GM18498 (cell line): ENCODE measurements at regions not wholly inside any gene's neighbourhood (a gene's known extent, or its start where the extent isn't known, plus 50 kb on each side); places are given as distances from the start of the nearest gene placed in this dataset.

Source experiments
- ATAC-seq: cut with Tn5 transposase; IDR thresholded peaks from one replicate; pipeline ENCODE4 v1.9.1; 2021; ENCODE audit warnings: mild to moderate bottlenecking, moderate library complexity; ENCODE audit not compliant: unreplicated experiment

DNA sequence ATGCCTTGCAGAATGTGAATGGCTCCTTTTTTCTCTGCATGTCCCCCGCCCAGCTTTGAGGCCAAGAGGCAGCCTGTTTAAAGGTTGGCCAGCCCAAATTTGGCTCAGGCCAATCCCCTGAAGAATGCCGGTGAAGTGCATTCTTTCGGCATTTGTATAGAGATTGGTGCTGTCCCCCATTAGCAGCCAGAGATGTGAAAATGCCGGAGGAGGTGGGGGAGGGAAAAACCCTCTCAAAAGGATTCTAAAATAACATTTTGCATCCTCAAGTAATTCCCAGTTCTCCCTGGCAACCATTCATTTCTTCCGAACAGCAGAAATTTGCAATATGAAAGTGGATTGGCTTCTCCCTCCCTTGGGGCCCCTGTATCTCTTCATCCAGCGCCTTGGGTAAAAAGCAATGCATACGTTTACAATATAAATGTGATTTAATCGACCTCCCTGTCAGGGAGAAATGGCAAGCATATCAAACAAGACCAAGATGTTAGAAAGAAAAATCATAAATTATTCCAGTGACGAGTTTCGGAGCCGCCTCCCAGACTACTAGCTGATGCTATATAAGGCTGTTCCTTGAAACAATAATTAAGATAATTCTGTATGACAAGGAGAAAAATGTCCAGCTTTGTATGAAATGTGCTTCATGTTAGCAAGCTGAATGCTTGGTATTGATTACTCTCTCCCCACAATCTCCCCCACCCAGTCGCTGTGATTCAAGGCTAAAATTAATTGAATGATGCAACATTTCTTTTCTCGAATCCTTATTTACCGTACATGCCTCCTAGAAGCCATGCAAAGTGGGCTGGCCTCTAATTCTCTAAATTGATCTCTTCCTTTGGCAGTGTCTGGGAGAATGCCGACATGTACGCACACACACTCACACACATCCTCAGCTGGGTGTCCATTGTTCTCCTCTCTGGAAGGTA is 323.7 kb downstream of the RPS24 start:
- no peak for ATAC-seq

DNA sequence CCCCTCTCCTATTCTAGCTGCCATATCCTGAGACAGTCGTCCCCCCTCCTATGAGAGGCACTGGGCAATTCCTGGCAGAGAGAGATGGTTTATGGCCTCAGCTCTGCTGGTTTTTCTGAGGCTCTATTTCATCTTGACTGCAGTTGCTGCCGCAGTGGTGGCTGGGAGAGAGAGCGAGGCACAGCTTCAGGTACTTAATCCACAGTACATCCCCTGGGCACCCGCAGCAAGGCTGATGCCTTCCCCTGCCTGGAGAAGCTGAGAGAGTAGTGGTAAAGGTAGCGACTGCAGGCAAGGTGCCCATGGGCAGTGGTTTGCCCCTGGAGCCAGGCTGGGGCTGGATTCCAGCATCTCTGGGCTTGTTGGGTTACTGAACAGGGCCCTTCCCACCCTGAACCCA is 324.7 kb downstream of the RPS24 start:
- no peak for ATAC-seq

DNA sequence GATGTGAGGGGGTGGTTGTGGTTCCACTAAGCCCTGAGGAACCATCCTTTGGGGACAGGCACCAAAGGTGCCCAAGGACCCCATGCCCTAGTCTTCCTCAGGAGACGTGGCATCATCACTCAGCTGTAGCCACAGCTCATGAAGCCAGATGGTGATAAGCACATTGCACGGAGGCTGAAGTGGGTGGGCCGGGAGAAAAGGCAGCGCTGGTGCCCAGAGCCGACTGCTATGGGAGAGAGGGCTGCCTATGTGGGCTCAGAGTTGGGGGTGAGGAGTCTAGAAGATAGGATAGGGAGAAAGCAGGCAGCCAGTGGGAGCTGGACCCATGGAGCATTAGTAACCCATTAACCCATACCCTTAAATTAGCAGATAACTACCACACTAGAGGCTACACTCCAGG is 325.3 kb downstream of the RPS24 start:
- ATAC-seq: no peak

DNA sequence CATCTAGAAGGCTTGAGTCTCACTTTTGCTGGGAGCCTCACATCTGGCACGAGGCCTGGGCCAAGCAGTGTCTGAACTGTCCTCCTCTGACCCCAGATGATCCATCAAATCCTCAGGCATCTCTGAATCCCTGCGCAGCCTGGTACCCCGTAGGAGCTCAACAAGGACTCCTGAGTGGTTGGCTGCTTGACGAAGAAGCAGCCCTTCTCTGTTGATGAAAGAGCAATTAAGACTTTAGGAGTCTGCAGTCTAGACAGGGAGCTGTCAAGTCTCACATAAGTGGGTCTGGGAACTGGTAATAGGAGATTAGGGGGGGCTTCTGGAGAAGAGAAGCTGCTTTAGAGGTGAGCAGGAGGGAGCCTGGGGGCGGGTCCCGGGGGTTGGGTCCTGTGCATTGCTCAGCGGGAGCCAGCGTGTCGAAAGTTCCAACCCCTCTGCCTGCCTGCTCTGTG is 326.0 kb downstream of the RPS24 start:
- ATAC-seq: no peak

DNA sequence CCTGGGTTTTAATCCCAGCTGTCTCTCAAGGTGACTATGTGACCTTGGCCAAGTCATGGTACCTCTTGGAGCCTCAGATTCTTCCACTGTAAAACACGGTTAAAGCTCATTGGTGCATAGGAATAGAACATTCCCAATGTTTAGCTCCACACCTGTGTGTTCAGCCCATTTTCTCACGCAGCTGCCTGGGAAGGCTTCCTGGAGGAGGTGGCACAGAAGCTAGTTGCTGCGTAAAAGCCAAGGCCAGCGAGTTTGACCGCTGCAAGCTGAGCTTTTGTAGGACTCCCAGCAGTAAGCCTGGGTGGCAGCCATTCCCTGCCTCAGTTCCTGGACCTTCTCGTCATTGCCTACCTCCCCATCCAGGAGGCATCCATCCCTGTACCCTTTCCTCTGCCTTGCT is 326.6 kb downstream of the RPS24 start:
- ATAC-seq: no peak

DNA sequence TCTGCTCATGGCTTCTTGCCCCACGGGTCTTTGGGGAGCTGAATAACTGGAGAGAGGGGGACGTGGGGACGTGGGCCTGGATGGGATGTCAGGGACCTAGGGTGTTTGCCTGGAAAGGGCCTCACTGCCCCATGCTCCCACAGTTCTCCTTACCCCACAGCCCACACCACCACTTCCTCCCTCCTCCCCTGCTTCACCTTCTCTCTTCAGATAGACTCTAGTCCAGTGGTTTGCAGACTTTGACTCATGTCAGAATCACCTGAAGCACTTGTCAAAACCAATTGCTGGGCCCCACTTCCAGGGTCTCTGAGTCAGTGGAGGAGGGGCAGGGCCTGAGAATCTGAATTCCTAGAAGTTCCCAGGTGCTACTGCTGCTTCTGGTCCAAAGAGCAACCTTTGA is 327.4 kb downstream of the RPS24 start:
- no peak for ATAC-seq

DNA sequence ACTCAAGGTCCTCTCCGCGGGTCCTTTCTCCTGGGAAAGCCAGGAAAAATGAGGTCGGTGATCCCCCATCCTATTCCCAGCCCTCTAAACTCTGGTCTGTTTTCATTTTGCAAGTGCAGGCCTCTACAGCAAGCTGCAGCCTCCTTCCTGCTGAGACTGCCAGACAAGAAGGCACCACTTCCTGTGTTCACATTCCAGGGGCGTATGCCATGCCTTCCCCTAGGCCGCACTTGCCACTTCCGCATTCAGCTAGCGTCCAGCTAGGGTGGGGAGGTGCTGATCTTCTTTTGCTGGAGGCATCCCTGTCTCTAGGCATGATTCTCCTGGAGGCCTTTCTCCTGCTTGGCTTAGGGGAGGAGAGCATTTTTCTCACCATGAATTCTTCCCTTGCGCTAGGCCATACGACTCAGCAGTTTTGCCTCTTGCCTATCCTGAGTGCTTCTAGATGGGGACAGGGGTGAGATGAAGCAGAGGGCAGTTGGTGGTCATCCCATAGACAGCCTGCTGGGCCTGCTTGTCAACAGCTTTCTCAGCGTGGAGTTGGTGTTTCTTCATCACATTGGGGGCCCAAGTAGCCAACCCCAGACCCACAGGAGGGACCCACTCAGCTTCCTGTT is 328.9 kb downstream of the RPS24 start:
- no peak for ATAC-seq

DNA sequence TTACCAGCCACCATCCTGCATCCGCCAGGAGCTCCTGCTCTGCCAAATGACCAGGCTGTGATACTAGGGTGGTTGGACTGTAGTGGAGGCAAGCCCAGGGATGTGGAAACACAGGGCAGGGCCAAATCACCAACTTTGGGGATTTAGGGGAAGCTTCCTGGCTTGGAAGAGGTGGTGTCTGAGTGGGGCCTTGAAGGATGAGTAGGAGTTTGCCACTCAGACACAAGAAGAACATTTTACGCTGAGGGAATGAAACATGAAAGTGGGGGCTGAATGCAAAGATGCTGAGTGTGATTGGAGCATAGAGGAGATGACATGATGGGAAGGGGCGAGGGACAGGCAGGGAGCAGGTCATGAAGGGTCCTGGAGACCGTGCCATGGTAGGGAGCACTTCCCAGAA is 329.5 kb downstream of the RPS24 start:
- ATAC-seq: no peak

DNA sequence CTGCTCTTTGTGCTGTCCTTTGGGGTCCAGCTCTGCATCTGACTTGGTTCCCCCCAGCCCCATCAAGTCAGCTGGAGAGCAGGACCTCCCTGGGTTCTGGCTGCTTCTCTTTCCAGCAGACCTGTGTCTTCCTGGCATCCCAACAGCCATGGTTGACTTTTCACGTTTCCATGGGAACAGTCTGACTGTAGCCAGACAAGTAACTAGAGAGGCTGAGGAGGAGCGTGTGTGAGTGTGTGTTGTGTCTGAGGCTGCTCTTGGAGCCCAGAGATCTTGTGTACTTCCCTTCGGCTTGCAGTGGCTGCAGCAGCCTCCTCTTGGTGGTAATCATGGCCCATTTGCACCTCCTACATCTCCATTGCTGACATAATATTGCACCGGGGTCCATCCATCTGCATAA is 332.0 kb downstream of the RPS24 start:
- no peak for ATAC-seq

DNA sequence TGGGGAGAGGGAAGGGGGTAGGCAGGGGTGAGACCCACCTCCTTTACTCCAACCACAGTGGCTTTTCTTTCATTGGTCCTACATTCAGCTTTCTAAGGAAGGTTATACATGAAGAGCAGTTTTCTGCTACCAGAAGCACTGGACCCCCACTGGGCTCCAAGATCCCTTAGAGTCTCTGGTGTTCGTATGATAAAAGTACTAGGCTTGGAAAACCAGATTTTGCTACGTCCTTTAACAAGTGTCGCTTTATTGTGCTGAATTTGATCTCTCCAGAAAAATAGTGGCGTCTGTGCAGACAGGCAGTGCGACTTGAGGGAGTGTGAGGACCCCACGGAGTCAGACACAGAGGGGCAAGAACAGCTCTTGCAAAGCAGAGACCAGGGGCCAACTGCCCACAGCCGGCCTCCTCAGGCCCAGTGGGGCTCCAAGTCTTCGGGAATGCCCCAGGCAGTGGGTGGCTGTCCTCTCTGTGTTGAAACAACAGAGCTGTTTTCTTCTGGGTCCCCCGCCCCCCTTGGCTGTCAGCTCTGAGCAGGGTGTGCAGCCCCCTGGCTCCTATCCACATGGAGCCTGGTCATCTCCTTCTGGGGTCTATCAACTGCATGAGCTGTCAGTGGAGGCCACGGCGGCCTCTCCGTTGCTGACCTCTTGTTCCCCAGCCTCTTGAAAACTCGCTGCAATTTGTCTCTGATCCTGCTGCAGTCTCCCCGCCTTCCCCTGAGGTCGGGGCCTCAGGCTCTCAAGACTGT is 333.2 kb downstream of the RPS24 start:
- ATAC-seq: no peak

DNA sequence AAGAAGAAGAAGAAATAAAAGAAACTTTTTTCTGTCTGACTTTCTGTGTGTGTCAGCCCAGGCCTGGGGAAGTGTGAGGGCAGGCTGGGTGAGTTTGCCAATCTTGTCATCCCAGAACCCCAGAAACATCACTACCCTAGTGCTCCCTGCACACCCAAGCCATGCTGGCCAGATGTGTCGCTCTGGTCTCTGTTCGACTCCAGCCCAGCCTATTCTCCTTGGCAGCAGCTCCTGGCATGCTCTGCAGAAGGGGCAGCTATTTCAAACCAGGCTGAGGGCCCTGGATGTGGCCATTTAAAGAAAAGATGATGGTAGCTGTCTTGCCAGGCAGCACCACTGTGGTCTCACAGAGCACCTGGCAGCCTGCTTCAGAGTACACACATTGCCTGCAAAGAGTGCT is 334.1 kb downstream of the RPS24 start:
- no peak for ATAC-seq

DNA sequence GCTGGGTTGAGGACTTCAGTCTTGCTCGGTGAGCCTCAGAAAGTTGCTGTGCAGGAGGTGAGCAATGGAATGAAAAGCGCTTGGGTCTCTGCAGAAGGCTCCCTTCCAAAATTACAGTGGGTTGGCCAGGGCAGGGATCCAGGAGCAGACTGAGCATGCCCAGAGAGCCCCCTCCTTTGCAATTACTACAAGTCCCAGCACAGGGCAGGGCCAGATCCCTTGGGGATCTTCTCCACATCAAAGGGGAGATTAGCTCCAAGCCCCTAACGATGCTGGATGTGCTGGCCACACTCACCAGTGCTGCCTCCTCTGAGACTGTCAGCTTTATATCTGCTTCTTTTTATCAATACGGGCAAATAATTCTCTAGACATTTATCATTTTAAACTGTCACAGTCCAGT is 337.5 kb downstream of the RPS24 start:
- no peak for ATAC-seq

DNA sequence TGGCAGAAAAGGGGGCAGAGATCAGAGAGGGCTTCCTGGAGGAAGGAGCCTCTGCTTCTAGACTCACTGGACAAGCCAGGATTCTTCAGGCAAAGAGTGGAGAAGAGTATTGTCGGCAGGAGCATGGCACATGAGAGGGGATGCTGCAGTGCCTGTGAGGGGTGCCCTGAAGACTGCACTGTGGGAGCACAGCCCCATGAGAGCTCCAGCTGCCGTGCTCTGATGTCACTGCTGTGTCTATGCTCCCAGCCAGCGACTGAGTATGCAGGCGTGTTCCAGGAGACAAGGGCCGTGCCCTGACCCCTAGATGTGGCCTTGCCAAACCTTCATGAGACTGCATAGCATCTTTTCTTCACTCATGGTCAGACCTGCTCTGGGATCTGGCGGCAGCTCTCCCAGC is 339.1 kb downstream of the RPS24 start:
- ATAC-seq: no peak

DNA sequence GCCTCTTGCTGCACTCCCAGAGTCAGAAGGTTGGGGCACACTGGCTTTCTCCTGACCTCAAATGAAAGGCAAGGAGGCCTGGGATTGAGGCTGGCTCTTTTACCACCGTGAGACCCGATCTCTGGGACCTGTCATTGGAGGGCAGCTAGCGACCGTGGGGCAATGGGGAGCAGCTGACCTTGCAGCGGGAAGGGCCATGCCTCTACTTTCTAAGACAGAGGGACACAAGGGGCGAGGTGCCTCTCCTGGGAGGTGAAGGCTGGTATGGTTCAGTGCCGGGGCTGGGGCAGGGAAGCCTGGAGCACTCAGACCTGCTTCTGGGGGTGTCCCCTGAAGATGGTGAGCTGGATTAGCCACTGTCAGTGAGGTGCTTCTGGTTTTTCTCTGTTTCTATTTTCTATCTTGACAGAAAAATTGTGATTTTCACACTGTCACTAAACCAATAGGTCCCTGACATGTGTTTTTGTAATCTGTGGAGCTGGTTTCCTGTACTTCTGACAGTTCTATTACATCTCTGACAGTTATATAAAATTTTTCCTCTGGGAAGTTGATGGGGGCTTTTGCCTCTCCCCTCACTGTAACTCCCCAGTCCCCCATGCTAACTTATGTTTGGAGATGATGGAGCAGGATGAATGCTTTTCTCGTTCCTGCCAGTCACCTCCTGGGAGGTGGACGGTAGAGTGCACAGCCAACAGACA is 340.8 kb downstream of the RPS24 start:
- no peak for ATAC-seq

DNA sequence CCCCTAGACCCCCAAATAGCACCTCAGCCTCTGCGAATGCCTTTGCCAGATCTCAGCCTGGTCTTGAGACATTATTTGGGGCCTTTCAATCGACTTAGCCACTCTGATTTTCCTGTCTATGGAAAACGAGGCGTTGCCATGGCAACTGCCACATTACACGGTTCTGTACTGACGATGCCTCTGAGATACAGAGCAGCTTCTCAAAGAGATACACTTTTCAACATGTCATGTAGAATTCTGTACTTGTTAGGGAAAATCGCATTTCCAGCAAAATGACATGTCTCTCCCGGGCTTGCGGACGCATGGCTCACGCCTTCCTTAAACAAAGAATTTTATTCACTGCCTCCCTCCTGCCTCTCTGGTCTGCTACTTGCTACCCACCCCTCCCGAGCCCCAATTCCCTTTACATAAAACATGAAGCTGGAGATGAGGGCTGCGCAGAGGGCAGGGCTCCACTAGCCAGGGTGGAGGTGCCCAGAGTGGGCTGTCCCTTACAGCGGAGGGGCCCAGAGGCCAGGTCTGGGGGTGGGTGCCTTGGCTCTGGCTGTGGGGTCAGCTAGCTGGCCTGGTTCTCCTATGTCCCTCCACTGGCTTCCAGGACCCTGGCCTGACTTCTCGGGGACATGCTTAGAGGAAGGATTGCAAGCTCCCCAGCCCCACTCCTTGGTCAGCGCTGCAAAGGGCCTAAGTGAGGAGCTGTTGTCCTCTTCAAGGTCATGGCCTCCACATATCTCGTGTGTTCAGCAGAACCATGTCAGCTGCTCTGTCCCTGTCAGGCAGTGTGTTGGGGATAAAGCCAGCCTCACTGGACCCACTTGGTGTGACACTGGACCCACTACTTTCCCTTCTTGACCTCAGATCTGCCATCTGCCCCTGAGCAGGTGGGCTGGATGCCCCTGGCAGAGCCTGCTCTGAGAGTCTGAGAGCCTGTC is 342.5 kb downstream of the RPS24 start:
- no peak for ATAC-seq

DNA sequence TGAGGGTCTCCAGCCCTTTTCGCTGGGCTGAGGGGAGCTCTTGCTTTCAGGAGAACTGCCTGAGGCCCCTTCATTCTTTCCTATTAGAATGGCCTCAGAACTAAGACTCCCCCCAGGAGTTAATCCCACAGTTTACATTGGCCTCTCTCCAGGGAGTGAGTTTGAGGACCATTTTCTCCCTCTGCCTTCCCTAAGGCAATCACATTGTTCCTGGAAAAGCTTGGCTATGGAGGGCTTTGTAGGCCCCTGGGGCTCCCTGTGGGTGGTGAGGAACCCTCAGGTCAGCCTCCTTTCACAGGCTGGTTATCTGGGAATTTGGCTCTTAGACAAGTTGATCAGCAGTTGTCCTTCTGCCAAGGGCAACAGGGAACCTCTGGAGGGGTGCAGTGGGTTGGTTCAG is 343.7 kb downstream of the RPS24 start:
- ATAC-seq: no peak

DNA sequence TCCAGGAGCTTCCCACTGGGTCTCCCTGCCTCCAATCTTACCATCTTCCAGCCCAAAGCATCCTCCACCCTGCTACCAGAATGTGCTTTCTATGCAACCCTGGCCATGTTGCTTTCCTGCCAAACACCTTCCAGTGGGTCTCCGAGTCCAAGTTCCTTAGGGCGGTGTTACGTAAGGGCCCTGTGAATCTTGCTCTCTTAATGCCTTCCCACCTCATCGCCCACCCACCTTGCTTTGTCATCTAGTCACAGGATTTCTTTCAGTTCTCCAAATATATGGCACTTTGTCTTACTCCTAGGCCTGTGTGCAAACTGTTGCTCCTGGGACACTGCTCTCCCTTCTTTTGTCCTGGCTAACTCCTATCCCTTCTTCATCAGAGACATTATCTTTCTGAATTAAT is 344.5 kb downstream of the RPS24 start:
- no peak for ATAC-seq

DNA sequence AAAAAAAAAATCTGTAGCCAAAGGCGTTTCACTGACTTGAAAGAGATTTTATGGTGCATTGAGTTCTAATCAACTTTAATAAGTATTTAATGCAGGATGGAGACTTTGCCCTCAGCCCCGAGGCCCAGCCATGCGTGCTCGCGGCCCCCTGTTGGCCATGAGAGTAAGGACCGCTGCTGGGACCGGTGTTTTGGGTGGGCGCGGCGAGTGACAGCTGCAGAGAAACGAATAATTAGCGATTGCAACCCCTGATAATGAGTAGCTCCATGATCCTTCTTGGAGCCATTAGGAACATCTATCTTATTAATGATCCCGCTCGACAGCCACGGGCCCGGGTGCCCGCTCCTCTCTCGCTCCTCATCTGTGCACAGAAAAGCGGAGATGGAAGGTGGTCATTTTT is 347.4 kb downstream of the RPS24 start:
- no peak for ATAC-seq

DNA sequence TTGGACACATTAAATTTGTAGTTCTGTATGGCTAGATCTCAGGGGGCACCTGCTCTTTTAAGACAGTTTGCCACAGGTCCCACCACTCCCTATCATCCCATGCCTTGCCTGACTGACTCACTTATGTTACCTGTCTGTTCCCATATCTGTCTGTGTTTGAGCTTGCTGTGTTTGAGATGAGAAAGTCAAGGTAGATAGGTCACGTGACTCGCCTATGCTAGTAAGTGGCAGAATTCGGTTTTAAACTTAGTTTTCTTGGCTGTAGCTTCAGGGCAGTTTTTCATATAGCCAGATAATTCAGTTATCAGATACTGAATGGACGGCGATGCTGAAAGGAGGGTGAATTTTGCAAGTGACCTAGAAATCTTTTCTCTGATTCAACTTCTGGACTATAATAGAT is 348.4 kb downstream of the RPS24 start:
- no peak for ATAC-seq

DNA sequence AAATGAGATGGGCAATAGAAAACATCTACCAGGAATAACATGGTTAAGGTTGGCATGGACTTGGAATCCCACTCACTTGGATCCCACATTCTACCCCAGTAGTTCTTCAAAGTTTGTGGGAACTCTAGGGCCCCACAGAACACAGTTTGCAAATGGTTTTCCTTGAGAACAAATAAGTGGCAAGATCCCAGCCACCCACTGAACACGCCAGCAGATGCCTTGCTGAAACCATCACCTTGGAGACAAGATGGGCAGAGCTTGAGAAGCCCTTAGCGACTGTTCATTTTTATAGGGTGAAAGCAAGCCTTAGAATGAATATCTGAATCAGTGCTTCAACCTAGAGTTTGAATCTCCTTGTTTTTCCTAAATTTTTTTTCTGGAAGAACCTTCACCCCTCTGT is 349.1 kb downstream of the RPS24 start:
- no peak for ATAC-seq
